SKM-1 treated with dmso at 0.1 percent for 144 hours (cell line): ENCODE measurements at regions not wholly inside any gene's neighbourhood (a gene's known extent, or its start where the extent isn't known, plus 50 kb on each side); places are given as distances from the start of the nearest gene placed in this dataset.
"Not testable (repeated sequence)": the region's sequence is repeated elsewhere in the genome, so short reads cannot be mapped to it uniquely, and the experiment has no call there.

ENCODE experiments used
- DNase-seq: peaks from one replicate; lab custom pipeline; 2025; ENCODE audit not compliant: unreplicated experiment; lab: John Stamatoyannopoulos, UW

GRCh38 chr17:72464221-72464620 lies 343.4 kb downstream of the SOX9 start:
- not testable (repeated sequence) for DNase-seq

GRCh38 chr17:72465191-72466024 lies 344.6 kb downstream of the SOX9 start:
- DNase-seq = no peak

GRCh38 chr17:72466199-72466598 lies 345.4 kb downstream of the SOX9 start:
- DNase-seq = no peak

- no peak for DNase-seq
Measured at GRCh38 chr17:72466606-72467005, 345.8 kb downstream of the SOX9 start.

GRCh38 chr17:72467841-72468653 lies 347.2 kb downstream of the SOX9 start:
- no peak for DNase-seq

- DNase-seq = no peak
Measured at GRCh38 chr17:72468841-72469240, 348.0 kb downstream of the SOX9 start.

GRCh38 chr17:72470121-72470705 lies 349.4 kb downstream of the SOX9 start:
- no peak for DNase-seq

- no peak for DNase-seq
Measured at GRCh38 chr17:72470734-72471133, 349.9 kb downstream of the SOX9 start.

- no peak for DNase-seq
Measured at GRCh38 chr17:72471296-72471695, 350.5 kb downstream of the SOX9 start.

GRCh38 chr17:72472106-72472505 lies 351.3 kb downstream of the SOX9 start:
- no peak for DNase-seq

GRCh38 chr17:72472853-72473390 lies 352.1 kb downstream of the SOX9 start:
- DNase-seq = not testable (repeated sequence)

- DNase-seq = no peak
Measured at GRCh38 chr17:72474243-72474642, 353.4 kb downstream of the SOX9 start.

- DNase-seq = no peak
Measured at GRCh38 chr17:72474719-72475477, 354.1 kb downstream of the SOX9 start.

GRCh38 chr17:72476134-72476533 lies 355.3 kb downstream of the SOX9 start:
- DNase-seq = no peak

GRCh38 chr17:72476575-72476986 lies 355.8 kb downstream of the SOX9 start:
- no peak for DNase-seq

- DNase-seq = no peak
Measured at GRCh38 chr17:72477491-72477890, 356.7 kb downstream of the SOX9 start.

GRCh38 chr17:72479113-72479512 lies 358.3 kb downstream of the SOX9 start:
- DNase-seq = no peak

- no peak for DNase-seq
Measured at GRCh38 chr17:72481572-72481971, 360.8 kb downstream of the SOX9 start.

GRCh38 chr17:72485596-72485995 lies 364.8 kb downstream of the SOX9 start:
- no peak for DNase-seq

- no peak for DNase-seq
Measured at GRCh38 chr17:72486806-72487205, 366.0 kb downstream of the SOX9 start.
